OCI-LY3 (cell line): ENCODE measurements at regions not wholly inside any gene's neighbourhood (a gene's known extent, or its start where the extent isn't known, plus 50 kb on each side); places are given as distances from the start of the nearest gene placed in this dataset.

ENCODE experiments used
- CTCF ChIP-seq: fragments of 200-600, 300-600 bp; sonication (generic); IDR thresholded peaks from 2 replicates; pipeline ENCODE4 v1.5.1; 2014; ENCODE audit warnings: antibody characterized with exemption, low read length, low read depth
- EZH2phosphoT487 ChIP-seq: fragments of 200-600 bp; shearing (Covaris generic); IDR thresholded peaks from 2 replicates; pipeline ENCODE4 v1.6.1; 2018; ENCODE audit warnings: antibody characterized with exemption, mixed run types, low read depth

- TF ChIP-seq CTCF (no peak), EZH2phosphoT487 (no peak)
Observed at GRCh38 chr10:45180507-45180906, 134.9 kb downstream of the OR13A1 start.
